HG03575 (cell line): ENCODE measurements at regions not wholly inside any gene's neighbourhood (a gene's known extent, or its start where the extent isn't known, plus 50 kb on each side); places are given as distances from the start of the nearest gene placed in this dataset.
"Not testable (repeated sequence)": the region's sequence is repeated elsewhere in the genome, so short reads cannot be mapped to it uniquely, and the experiment has no call there.

Source experiments
- ATAC-seq: cut with Tn5 transposase; IDR thresholded peaks from one replicate; pipeline ENCODE4 v1.9.1; 2021; ENCODE audit not compliant: unreplicated experiment, insufficient number of reproducible peaks, low FRiP score; ENCODE audit errors: extremely low read depth

DNA sequence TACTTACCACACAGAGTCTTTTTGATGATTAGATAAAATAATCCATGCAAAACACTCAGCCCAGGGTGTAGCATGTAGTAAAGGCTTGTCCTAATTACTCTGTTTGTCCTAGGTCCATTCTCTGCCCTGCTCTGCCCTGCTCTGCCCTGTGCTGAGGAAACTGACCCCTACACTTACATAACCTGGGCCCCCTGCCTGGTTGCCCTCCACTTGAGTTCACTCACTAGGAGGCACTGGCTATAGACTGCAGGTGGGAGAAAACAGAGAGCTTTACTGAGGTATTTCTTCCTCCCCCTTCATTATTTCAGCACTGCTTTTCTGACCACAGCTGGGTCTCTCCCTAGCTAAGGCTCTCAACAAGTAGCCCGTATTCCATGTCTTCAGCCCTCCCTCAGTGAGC lies 70.9 kb upstream of the TBX18 start:
- no peak for ATAC-seq

DNA sequence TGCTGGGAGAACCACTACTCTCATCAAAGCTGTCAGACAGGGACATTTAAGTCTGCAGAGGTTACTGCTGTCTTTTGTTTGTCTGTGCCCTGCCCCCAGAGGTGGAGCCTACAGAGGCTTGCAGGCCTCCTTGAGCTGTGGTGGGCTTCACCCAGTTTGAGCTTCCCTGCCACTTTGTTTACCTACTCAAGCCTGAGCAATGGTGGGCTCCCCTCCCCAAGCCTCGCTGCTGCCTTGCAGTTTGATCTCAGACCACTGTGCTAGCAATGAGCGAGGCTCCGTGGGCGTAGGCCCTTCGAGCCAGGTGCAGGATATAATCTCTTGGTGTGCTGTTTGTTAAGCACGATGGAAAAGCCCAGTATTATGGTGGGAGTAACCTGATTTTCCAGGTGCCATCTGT lies 67.5 kb upstream of the TBX18 start:
- not testable (repeated sequence) for ATAC-seq

DNA sequence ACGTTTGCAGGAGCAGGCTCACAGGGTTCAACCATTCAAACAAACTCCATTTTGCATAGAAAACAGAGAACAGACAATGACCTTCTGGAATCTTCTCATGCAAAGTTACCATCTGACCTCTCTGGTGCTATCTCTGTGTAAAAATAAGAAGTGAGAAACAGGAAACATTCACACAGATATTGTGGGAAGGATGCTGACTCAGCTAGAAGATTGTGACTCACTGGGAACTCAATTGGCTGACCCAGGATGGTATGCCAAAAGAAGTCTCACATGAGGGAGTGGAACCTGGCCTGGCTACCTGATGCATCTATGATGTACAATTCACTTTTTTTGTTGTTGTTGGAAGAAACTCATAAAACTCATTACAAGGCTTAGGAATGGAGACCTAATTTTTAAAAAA lies 61.1 kb upstream of the TBX18 start:
- ATAC-seq, result no peak

GRCh38 chr6:84821314-84821713 lies 56.9 kb upstream of the TBX18 start:
- ATAC-seq, result not testable (repeated sequence)

DNA sequence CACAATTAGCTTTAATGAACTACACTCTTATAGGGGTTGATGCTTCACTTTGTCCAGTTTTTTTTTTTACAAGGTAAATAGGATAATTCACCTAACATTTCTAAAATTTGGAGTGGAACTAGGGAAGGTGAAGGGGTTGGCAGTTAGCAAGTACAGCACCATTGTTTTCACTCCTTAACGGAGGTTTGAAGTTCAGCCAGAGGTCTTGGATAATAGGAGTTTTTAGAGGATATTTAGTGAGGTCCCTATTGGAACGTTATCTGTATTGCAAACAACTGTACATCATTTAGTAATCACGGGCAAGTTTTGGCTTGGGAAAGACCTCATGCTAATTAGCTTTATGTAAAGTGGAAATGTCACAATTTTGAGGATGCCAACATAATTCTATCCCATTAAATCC lies 52.3 kb upstream of the TBX18 start:
- no peak for ATAC-seq

GRCh38 chr6:84815896-84816735 lies 51.7 kb upstream of the TBX18 start:
- ATAC-seq, result no peak
